ENCODE measurements at regions not wholly inside any gene's neighbourhood (a gene's known extent, or its start where the extent isn't known, plus 50 kb on each side); places are given as distances from the start of the nearest gene placed in this dataset.

DNA sequence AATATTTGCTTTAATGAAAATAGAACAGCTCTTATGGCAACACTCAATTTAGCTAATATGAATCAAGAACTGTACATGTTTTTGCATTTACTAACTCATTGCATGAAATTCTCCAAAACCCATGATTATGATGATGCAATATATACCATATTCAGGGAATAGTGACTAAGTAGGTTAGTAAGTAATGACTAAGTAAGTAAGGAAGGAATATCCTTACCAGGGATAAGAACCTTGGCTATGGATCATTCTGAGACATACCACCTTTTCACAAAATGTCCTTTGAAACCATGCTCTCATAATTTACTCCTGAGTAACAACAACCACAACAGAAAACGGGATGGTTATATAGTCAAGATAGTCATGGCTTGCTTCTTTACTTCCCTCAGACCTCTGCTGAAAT lies 1513.0 kb downstream of the STIM2 start:
- Histone ChIP-seq H3K79me2 (ENCODE audit: low read depth) (no peaks in the 10 kb centered on the region), H3K27ac (no peak overlapping the region), H3K9me2 (ENCODE audit: insufficient read depth) (no peaks in the 10 kb centered on the region; the same call in 1 of the 2 replicates), H2AFZ (no peak overlapping the region), H3K27me3 (ENCODE audit: insufficient read depth, low read depth) (no peaks in the 10 kb centered on the region), H3K4me2 (no peak overlapping the region), H3K4me3 (no peak overlapping the region), H3K4me1 (replicated peaks; ENCODE audit: insufficient read depth) (no peaks in the 10 kb centered on the region), H4K20me1 (ENCODE audit: insufficient read depth) (no peaks in the 10 kb centered on the region), H3K9me3 (ENCODE audit: insufficient read depth, low read depth) (no peaks in the 10 kb centered on the region), H3F3A (ENCODE audit: insufficient read depth, low read depth) (no peaks in the 10 kb centered on the region), H3K36me3 (ENCODE audit: low read depth) (no peaks in the 10 kb centered on the region)
- DNase-seq: no peak
- no TSS peak for BruUV-seq (replicated peaks)
- intact Hi-C loops (cut with micrococcal nuclease; ENCODE audit: unreplicated experiment): no loop called here
- CTCF ChIA-PET: no interaction called here
- POLR2A ChIA-PET (ENCODE audit: unreplicated experiment): no interaction called here
- no peak for TF ChIP-seq EZH2 (IDR thresholded peaks at IDR 0.05; ENCODE audit: low read depth)
- TF ChIP-seq, protein P1, sequence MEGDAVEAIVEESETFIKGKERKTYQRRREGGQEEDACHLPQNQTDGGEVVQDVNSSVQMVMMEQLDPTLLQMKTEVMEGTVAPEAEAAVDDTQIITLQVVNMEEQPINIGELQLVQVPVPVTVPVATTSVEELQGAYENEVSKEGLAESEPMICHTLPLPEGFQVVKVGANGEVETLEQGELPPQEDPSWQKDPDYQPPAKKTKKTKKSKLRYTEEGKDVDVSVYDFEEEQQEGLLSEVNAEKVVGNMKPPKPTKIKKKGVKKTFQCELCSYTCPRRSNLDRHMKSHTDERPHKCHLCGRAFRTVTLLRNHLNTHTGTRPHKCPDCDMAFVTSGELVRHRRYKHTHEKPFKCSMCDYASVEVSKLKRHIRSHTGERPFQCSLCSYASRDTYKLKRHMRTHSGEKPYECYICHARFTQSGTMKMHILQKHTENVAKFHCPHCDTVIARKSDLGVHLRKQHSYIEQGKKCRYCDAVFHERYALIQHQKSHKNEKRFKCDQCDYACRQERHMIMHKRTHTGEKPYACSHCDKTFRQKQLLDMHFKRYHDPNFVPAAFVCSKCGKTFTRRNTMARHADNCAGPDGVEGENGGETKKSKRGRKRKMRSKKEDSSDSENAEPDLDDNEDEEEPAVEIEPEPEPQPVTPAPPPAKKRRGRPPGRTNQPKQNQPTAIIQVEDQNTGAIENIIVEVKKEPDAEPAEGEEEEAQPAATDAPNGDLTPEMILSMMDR (conservative IDR thresholded peaks at IDR 0.05): no peak

DNA sequence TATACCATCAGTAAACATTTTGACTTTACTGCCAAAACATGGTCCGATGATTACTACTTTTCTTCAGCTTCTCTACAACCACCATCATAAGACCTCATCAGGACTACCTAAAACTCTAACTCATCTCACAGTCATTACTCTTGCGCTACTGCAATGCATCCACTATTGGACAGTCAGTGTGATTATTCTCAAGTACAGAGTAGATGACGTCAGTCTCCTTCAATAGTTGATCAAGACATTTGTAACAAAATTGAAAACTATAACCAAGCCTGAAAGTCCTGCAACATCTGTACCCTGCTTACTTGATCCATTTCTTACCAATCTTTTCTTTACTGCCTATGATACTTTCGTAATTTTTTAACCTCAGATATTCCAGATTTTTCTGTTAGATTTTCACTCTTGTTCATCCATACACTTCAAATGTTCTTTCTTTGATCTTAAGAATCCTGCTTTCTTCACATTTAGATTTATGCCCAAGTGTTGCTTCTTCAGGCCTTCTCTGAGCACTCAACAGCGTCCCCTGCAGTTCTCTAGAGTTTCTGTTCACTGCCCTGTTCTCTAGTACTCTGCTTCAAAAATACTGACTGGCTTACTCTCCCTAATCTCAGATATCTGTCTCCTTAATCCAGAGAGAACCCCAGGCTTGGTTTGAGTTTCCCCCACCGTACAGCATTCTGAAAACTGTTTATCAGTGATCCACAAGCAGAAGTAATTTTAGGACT lies 1517.6 kb downstream of the STIM2 start:
- ChIA-PET POLR2A (ENCODE audit: unreplicated experiment) (no interaction called here), CTCF (no interaction called here)
- H2AFZ ChIP-seq: no peak overlapping the region
- no peak overlapping the region for H3K4me2 ChIP-seq
- no peaks in the 10 kb centered on the region for H3K9me2 ChIP-seq (ENCODE audit: insufficient read depth)
- no peak overlapping the region for H3K27ac ChIP-seq
- H3K79me2 ChIP-seq (ENCODE audit: low read depth): no peaks in the 10 kb centered on the region
- BruUV-seq (replicated peaks): no TSS peak
- no peaks in the 10 kb centered on the region for H4K20me1 ChIP-seq (ENCODE audit: insufficient read depth)
- TF ChIP-seq, protein P1 (conservative IDR thresholded peaks at IDR 0.05): no peak
- TF ChIP-seq EZH2 (IDR thresholded peaks at IDR 0.05; ENCODE audit: low read depth): no peak
- H3F3A ChIP-seq (ENCODE audit: insufficient read depth, low read depth): no peaks in the 10 kb centered on the region
- DNase-seq: no peak
- no peaks in the 10 kb centered on the region for H3K4me1 ChIP-seq (replicated peaks; ENCODE audit: insufficient read depth)
- H3K4me3 ChIP-seq: no peak overlapping the region
- no peaks in the 10 kb centered on the region for H3K36me3 ChIP-seq (ENCODE audit: low read depth)
- intact Hi-C loops (cut with micrococcal nuclease; ENCODE audit: unreplicated experiment): no loop called here
- H3K27me3 ChIP-seq (ENCODE audit: insufficient read depth, low read depth): no peaks in the 10 kb centered on the region
- H3K9me3 ChIP-seq (ENCODE audit: insufficient read depth, low read depth): no peaks in the 10 kb centered on the region

DNA sequence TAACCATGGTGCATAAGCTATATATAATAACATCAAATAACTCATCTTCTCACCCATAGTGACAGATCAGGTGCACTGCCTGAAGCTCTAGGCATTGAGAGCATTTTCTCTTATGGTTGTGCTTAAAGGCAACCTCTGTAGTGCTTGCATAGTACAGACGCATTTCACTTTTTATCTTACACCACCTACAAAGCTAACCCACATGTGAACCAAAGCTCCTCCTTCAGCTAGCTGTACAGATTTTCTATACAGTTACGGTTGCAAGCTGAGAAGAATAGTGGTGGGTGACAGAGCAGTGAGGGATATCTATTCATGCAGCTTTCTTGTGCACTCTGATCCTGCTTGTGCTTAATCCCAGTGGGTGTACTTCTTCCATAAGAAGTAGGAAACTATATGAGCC lies 1525.2 kb downstream of the STIM2 start:
- TF ChIP-seq, protein P1 (conservative IDR thresholded peaks at IDR 0.05): no peak
- no peak for TF ChIP-seq EZH2 (IDR thresholded peaks at IDR 0.05; ENCODE audit: low read depth)
- Histone ChIP-seq H3K9me2 (ENCODE audit: insufficient read depth) (no peaks in the 10 kb centered on the region), H3F3A (ENCODE audit: insufficient read depth, low read depth) (no peaks in the 10 kb centered on the region), H3K27me3 (ENCODE audit: insufficient read depth, low read depth) (no peaks in the 10 kb centered on the region), H3K4me3 (no peak overlapping the region), H4K20me1 (ENCODE audit: insufficient read depth) (no peaks in the 10 kb centered on the region), H3K27ac (no peak overlapping the region), H3K79me2 (ENCODE audit: low read depth) (no peaks in the 10 kb centered on the region), H3K4me1 (replicated peaks; ENCODE audit: insufficient read depth) (no peaks in the 10 kb centered on the region), H3K4me2 (no peak overlapping the region), H3K36me3 (ENCODE audit: low read depth) (no peaks in the 10 kb centered on the region), H3K9me3 (ENCODE audit: insufficient read depth, low read depth) (no peaks in the 10 kb centered on the region; the same call in 1 of the 2 replicates), H2AFZ (no peak overlapping the region)
- CTCF ChIA-PET: no interaction called here
- no TSS peak for BruUV-seq (replicated peaks)
- DNase-seq: no peak
- intact Hi-C loops (cut with micrococcal nuclease; ENCODE audit: unreplicated experiment): no loop called here
- POLR2A ChIA-PET (ENCODE audit: unreplicated experiment): no interaction called here
